H1 (cell line): ENCODE measurements at regions not wholly inside any gene's neighbourhood (a gene's known extent, or its start where the extent isn't known, plus 50 kb on each side); places are given as distances from the start of the nearest gene placed in this dataset.

Source experiments
- SRF ChIP-seq: IDR thresholded peaks from 2 replicates; pipeline ENCODE4 v1.6.1; 2011; ENCODE audit warnings: mild to moderate bottlenecking, low read depth, low read length, moderate library complexity
- SUZ12 ChIP-seq: fragments of 200-600 bp; sonication (generic); IDR thresholded peaks from 2 replicates; pipeline ENCODE4 v1.6.1; 2012; ENCODE audit warnings: mild to moderate bottlenecking, inconsistent platforms, low read length, moderate library complexity, mixed read lengths
- TF ChIP-seq, protein P1 (sequence below): IDR thresholded peaks from 2 replicates; pipeline ENCODE4 v1.6.1; 2012; ENCODE audit warnings: inconsistent platforms

DNA sequence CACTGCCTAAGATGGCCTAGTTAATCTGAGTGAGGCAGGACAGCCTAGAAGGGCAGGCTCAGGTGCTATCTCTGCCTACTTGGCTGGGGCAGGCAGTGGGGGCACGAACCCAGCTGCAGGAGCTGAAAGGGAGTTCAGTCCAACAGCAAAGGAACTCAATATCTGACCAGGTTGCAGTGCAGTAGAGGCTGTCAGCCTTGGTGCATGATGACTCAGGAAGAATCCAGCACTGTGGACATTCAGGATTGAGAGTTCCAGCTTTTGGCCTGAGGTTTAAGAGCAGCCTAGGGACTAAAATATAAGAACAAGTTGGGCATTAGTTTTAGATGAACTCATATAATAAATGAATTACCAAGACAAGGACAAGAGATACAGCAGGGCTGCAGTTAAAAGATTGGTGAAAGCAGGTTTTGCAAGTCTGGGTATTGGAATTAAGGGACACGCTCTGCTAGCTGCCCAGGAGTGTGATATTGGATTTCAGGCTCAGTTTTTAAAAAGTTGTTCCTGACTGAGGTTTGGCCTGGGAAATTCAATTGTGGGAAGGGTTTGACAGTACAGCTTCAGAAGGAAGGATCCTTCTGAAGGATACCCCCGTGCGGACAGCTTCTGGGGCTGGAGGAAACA lies 64.7 kb upstream of the ATG10 start (continued):
- TF ChIP-seq SRF (no peak), SUZ12 (no peak)
- TF ChIP-seq, protein P1, sequence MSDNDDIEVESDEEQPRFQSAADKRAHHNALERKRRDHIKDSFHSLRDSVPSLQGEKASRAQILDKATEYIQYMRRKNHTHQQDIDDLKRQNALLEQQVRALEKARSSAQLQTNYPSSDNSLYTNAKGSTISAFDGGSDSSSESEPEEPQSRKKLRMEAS = no peak
